ENCODE measurements at regions not wholly inside any gene's neighbourhood (a gene's known extent, or its start where the extent isn't known, plus 50 kb on each side); places are given as distances from the start of the nearest gene placed in this dataset.
"Not testable (repeated sequence)": the region's sequence is repeated elsewhere in the genome, so short reads cannot be mapped to it uniquely, and the experiment has no call there.

GRCh38 chr7:121515229-121515628 lies 119.1 kb upstream of the FAM3C start:
- DNase-seq (ENCODE audit: missing footprints) (no peak), ATAC-seq (no peak)
- intact Hi-C loops (cut with DNase I): no loop called here

- intact Hi-C loops (cut with DNase I): no loop called here
- DNase-seq (ENCODE audit: missing footprints) (no peak), ATAC-seq (no peak)
These were observed 117.0 kb upstream of the FAM3C start for GRCh38 chr7:121513105-121513504.

GRCh38 chr7:121510858-121511482 lies 114.9 kb upstream of the FAM3C start:
- no peak for DNase-seq (ENCODE audit: missing footprints)
- ATAC-seq: no peak
- intact Hi-C loops (cut with DNase I): no loop called here

GRCh38 chr7:121510302-121510701 lies 114.2 kb upstream of the FAM3C start:
- ATAC-seq (no peak), DNase-seq (ENCODE audit: missing footprints) (no peak)
- intact Hi-C loops (cut with DNase I): no loop called here

- intact Hi-C loops (cut with DNase I): no loop called here
- ATAC-seq (no peak), DNase-seq (ENCODE audit: missing footprints) (no peak)
These were observed 109.6 kb upstream of the FAM3C start for GRCh38 chr7:121505540-121506182.

- intact Hi-C loops (cut with DNase I): no loop called here
- DNase-seq (ENCODE audit: missing footprints) (no peak), ATAC-seq (no peak)
These were observed 108.9 kb upstream of the FAM3C start for GRCh38 chr7:121505021-121505420.

GRCh38 chr7:121504482-121504881 lies 108.4 kb upstream of the FAM3C start:
- DNase-seq (ENCODE audit: missing footprints): no peak
- intact Hi-C loops (cut with DNase I): no loop called here
- ATAC-seq: no peak

- ATAC-seq: no peak
- DNase-seq (ENCODE audit: missing footprints): no peak
- intact Hi-C loops (cut with DNase I): no loop called here
These were observed 107.6 kb upstream of the FAM3C start for GRCh38 chr7:121503730-121504129.

- ATAC-seq (no peak), DNase-seq (ENCODE audit: missing footprints) (no peak)
- intact Hi-C loops (cut with DNase I): no loop called here
These were observed 106.9 kb upstream of the FAM3C start for GRCh38 chr7:121503039-121503438.

- DNase-seq (ENCODE audit: missing footprints) (no peak), ATAC-seq (no peak)
- intact Hi-C loops (cut with DNase I): no loop called here
These were observed 105.5 kb upstream of the FAM3C start for GRCh38 chr7:121501566-121501965.

GRCh38 chr7:121500360-121501058 lies 104.4 kb upstream of the FAM3C start:
- ATAC-seq (no peak), DNase-seq (ENCODE audit: missing footprints) (no peak)
- intact Hi-C loops (cut with DNase I): no loop called here

GRCh38 chr7:121499624-121500023 lies 103.5 kb upstream of the FAM3C start:
- intact Hi-C loops (cut with DNase I): no loop called here
- ATAC-seq: no peak
- no peak for DNase-seq (ENCODE audit: missing footprints)

- intact Hi-C loops (cut with DNase I): no loop called here
- DNase-seq (ENCODE audit: missing footprints): no peak
- ATAC-seq: no peak
These were observed 102.7 kb upstream of the FAM3C start for GRCh38 chr7:121498816-121499215.

- ATAC-seq; DNase-seq (ENCODE audit: missing footprints); intact Hi-C loops (cut with DNase I): not testable (repeated sequence)
These were observed 101.4 kb upstream of the FAM3C start for GRCh38 chr7:121497545-121497944.

GRCh38 chr7:121494516-121494915 lies 98.4 kb upstream of the FAM3C start:
- DNase-seq (ENCODE audit: missing footprints): no peak
- ATAC-seq: no peak
- intact Hi-C loops (cut with DNase I): no loop called here

- ATAC-seq (no peak), DNase-seq (ENCODE audit: missing footprints) (no peak)
- intact Hi-C loops (cut with DNase I): no loop called here
These were observed 97.4 kb upstream of the FAM3C start for GRCh38 chr7:121493553-121493952.

GRCh38 chr7:121490309-121490708 lies 94.2 kb upstream of the FAM3C start:
- intact Hi-C loops (cut with DNase I): no loop called here
- DNase-seq (ENCODE audit: missing footprints): no peak

GRCh38 chr7:121489440-121489839 lies 93.3 kb upstream of the FAM3C start:
- DNase-seq (ENCODE audit: missing footprints): no peak
- ATAC-seq: no peak
- intact Hi-C loops (cut with DNase I): no loop called here

More at GRCh38 chr7:121490309-121490708, 94.2 kb upstream of the FAM3C start:
- no peak for ATAC-seq

- intact Hi-C loops (cut with DNase I): no loop called here
- ATAC-seq (no peak), DNase-seq (ENCODE audit: missing footprints) (no peak)
These were observed 92.1 kb upstream of the FAM3C start for GRCh38 chr7:121488111-121488650.

GRCh38 chr7:121486590-121486989 lies 90.5 kb upstream of the FAM3C start:
- DNase-seq (ENCODE audit: missing footprints) (no peak), ATAC-seq (no peak)
- intact Hi-C loops (cut with DNase I): no loop called here

All from Right ventricle myocardium inferior (tissue), 1 donor.